ENCODE measurements at regions not wholly inside any gene's neighbourhood (a gene's known extent, or its start where the extent isn't known, plus 50 kb on each side); places are given as distances from the start of the nearest gene placed in this dataset.

DNA sequence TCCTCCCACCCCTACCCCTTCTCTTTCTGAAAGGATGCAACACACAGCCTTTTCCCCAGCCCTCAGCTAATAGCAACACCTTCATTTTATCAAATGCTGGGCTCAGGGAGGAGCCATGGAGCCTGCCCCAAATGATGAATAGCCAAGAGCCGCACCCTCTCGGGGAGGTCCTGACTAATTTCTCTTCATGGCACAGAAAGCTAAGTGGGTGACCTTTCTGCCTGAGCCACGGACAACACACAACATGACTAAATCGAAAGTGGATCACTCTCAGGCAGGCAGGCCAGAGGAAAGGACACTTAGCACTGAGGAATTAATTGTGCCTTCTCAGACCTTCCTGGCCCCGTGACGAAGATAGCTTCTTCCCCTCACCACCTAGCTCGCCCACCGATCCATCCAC lies 165.1 kb upstream of the RAI2 start:
- no peak for DNase-seq
- no peaks in the 10 kb centered on the region for H4K20me1 ChIP-seq (ENCODE audit: control insufficient read depth, insufficient read depth, insufficient read length)
- no peaks in the 10 kb centered on the region for H3K23me2 ChIP-seq (ENCODE audit: insufficient read length, low read depth, low read length, poor library complexity, severe bottlenecking)
- no peak overlapping the region for H2BK120ac ChIP-seq (ENCODE audit: low read depth, low read length, poor library complexity, severe bottlenecking)
- H3T11ph ChIP-seq (ENCODE audit: low read length) = no peak overlapping the region
- H3K4me1 ChIP-seq (ENCODE audit: insufficient read depth, low read length) = 0 out of 2 replicates have a peak, but pooled peaks cover 3% of the 10 kb centered on the region
- no peak overlapping the region for H3K27ac ChIP-seq (ENCODE audit: insufficient read length, low read depth, low read length)
- H2AFZ ChIP-seq (ENCODE audit: low read length) = no peak overlapping the region
- H3K79me1 ChIP-seq (ENCODE audit: insufficient read depth, low read depth, low read length, poor library complexity, severe bottlenecking) = no peaks in the 10 kb centered on the region
- no peak overlapping the region for H4K91ac ChIP-seq (ENCODE audit: insufficient read length, low read depth, low read length)
- peaks cover 5 to 11% of the 10 kb centered on the region in 2 experiments; a peak in 3 of 4 replicates for H3K4me1 Mint-ChIP-seq
- WGBS (ENCODE audit: extremely low coverage, insufficient read length, low lambda C conversion rate) = no CpG with 5 or more reads among the region's 8 CpGs
- no peak overlapping the region for H3K14ac ChIP-seq (ENCODE audit: insufficient read depth, low read length)
- no peak overlapping the region for H3K23ac ChIP-seq (ENCODE audit: insufficient read length, low read depth, low read length)
- H3K79me2 ChIP-seq (ENCODE audit: insufficient read depth, low read length) = no peaks in the 10 kb centered on the region
- peaks cover 0 to 4% (median 3%) of the 10 kb centered on the region in 3 experiments; a peak in 3 of 7 replicates for H3K36me3 Mint-ChIP-seq (ENCODE audit: insufficient read depth in 1 of 3, low read depth in 3 of 3)
- TF ChIP-seq, protein P1, sequence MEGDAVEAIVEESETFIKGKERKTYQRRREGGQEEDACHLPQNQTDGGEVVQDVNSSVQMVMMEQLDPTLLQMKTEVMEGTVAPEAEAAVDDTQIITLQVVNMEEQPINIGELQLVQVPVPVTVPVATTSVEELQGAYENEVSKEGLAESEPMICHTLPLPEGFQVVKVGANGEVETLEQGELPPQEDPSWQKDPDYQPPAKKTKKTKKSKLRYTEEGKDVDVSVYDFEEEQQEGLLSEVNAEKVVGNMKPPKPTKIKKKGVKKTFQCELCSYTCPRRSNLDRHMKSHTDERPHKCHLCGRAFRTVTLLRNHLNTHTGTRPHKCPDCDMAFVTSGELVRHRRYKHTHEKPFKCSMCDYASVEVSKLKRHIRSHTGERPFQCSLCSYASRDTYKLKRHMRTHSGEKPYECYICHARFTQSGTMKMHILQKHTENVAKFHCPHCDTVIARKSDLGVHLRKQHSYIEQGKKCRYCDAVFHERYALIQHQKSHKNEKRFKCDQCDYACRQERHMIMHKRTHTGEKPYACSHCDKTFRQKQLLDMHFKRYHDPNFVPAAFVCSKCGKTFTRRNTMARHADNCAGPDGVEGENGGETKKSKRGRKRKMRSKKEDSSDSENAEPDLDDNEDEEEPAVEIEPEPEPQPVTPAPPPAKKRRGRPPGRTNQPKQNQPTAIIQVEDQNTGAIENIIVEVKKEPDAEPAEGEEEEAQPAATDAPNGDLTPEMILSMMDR (conservative IDR thresholded peaks at IDR 0.05) = no peak
- no peak overlapping the region for H3K4me3 Mint-ChIP-seq
- H4K8ac ChIP-seq (replicated peaks; ENCODE audit: insufficient read length, low read depth, low read length) = no peak overlapping the region
- H2BK15ac ChIP-seq (ENCODE audit: low read depth, low read length) = no peak overlapping the region
- H3K9me3 ChIP-seq (ENCODE audit: control insufficient read depth, low read depth, low read length) = peaks cover 40% of the 10 kb centered on the region
- H2BK20ac ChIP-seq (ENCODE audit: low read depth, low read length, poor library complexity, severe bottlenecking) = no peak overlapping the region
- no peak overlapping the region for H3K56ac ChIP-seq (ENCODE audit: insufficient read length, low read depth, low read length)
- H3K9ac ChIP-seq (ENCODE audit: extremely low read depth, insufficient read length, low read length) = no peak overlapping the region
- H2BK5ac ChIP-seq (ENCODE audit: insufficient read length, low read length) = no peak overlapping the region
- H3K27ac Mint-ChIP-seq = no peak overlapping the region
- H4K5ac ChIP-seq (ENCODE audit: insufficient read length, low read depth, low read length) = no peak overlapping the region
- H2BK12ac ChIP-seq (ENCODE audit: insufficient read length, low read depth, low read length) = no peak overlapping the region
- H3K27me3 ChIP-seq (ENCODE audit: insufficient read depth, low read length) = no peaks in the 10 kb centered on the region
- peaks cover 2% of the 10 kb centered on the region; the same call in 1 of the 2 replicates for H3K27me3 Mint-ChIP-seq (ENCODE audit: low read depth)
- H3K9me3 Mint-ChIP-seq = peaks cover 54 to 72% of the 10 kb centered on the region in 2 experiments
- H3K4ac ChIP-seq (ENCODE audit: low read depth, low read length) = no peak overlapping the region
- H2AK5ac ChIP-seq (ENCODE audit: insufficient read length, low read length) = no peak overlapping the region
- no peak overlapping the region for H3K18ac ChIP-seq (ENCODE audit: insufficient read length, low read depth, low read length)
- H3K4me2 ChIP-seq (ENCODE audit: insufficient read depth, insufficient read length, low read length) = no peak overlapping the region
